ENCODE measurements at regions not wholly inside any gene's neighbourhood (a gene's known extent, or its start where the extent isn't known, plus 50 kb on each side); places are given as distances from the start of the nearest gene placed in this dataset.

DNA sequence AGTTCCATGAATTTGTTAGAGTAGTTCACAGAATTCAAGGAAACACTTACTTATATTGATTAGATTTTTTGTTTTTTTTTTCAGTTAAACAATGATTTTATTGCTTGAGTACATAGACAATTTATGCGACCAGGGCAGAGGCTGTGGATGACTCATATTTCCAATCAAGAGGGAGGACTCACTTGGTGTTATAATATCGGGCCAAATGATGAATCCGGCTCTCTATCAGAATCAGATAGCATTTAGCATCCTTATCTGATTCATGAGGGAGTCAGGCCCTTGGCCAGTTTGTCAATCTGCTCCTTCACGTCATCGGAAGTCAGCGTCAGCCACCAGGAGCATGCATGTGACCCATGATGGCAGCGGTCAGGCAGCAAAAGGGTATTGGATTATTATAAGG lies 82.3 kb upstream of the HUWE1 start:
- TF ChIP-seq, protein P1, sequence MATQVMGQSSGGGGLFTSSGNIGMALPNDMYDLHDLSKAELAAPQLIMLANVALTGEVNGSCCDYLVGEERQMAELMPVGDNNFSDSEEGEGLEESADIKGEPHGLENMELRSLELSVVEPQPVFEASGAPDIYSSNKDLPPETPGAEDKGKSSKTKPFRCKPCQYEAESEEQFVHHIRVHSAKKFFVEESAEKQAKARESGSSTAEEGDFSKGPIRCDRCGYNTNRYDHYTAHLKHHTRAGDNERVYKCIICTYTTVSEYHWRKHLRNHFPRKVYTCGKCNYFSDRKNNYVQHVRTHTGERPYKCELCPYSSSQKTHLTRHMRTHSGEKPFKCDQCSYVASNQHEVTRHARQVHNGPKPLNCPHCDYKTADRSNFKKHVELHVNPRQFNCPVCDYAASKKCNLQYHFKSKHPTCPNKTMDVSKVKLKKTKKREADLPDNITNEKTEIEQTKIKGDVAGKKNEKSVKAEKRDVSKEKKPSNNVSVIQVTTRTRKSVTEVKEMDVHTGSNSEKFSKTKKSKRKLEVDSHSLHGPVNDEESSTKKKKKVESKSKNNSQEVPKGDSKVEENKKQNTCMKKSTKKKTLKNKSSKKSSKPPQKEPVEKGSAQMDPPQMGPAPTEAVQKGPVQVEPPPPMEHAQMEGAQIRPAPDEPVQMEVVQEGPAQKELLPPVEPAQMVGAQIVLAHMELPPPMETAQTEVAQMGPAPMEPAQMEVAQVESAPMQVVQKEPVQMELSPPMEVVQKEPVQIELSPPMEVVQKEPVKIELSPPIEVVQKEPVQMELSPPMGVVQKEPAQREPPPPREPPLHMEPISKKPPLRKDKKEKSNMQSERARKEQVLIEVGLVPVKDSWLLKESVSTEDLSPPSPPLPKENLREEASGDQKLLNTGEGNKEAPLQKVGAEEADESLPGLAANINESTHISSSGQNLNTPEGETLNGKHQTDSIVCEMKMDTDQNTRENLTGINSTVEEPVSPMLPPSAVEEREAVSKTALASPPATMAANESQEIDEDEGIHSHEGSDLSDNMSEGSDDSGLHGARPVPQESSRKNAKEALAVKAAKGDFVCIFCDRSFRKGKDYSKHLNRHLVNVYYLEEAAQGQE (IDR thresholded peaks at IDR 0.05), result no peak
- no peak for TF ChIP-seq GABPA (IDR thresholded peaks at IDR 0.05 in 1 of 2, conservative IDR thresholded peaks at IDR 0.05 in 1 of 2)
